AG10803 (cell line): ENCODE measurements at regions not wholly inside any gene's neighbourhood (a gene's known extent, or its start where the extent isn't known, plus 50 kb on each side); places are given as distances from the start of the nearest gene placed in this dataset.

Experiments used
- DNase-seq: peaks from one replicate; pipeline ENCODE4 v3.0.0; 2010; ENCODE audit warnings: low read depth
- H3K4me3 ChIP-seq: 2 replicates; pipeline ENCODE4 v1.5.1; 2011; ENCODE audit warnings: mild to moderate bottlenecking, low read length, control low read depth
- TF ChIP-seq, protein P1 (sequence below): conservative IDR thresholded peaks from 2 replicates; pipeline ENCODE4 v1.5.1; 2011; ENCODE audit warnings: mild to moderate bottlenecking, low read length, control low read depth, inconsistent platforms

DNA sequence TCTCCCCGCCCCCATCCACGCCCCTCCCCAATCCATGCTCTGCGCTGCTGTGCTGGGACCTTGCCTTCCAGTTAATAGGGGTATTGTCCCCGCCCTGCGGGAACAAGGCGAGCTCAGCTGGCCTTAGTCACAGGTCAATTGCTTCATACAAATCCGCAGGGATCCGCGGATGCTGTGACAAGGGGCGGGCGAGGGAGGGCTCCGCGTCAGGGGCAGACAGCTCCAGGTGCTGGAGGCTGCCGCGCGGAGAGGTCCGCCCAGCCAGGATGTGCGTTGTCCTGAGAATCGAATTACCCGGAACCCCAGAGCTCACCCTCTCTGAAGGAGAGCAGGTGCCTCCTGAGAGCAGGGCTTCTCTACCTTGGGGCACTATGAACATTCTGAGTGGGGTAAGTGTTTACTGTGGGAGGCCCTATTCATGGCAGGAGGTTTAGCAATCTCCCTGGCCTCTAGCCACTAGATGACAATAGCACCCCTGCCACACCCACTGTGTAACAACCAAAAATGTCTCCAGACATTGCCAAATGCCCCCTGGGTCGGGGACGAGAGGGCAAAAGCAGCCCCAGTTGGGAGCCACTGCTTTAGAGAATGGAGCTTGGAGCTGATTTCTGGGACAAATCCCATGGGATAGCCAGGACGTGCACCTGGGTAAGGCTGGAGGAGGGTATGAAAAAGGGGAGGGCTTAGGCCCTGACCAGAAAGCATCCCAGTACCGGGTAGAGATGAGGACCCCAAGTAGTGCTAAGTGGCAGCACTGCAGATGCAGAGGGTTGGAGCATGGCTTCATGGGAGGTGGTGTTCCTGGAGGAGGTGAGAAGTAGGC lies 138.2 kb downstream of the CYLD start:
- TF ChIP-seq, protein P1, sequence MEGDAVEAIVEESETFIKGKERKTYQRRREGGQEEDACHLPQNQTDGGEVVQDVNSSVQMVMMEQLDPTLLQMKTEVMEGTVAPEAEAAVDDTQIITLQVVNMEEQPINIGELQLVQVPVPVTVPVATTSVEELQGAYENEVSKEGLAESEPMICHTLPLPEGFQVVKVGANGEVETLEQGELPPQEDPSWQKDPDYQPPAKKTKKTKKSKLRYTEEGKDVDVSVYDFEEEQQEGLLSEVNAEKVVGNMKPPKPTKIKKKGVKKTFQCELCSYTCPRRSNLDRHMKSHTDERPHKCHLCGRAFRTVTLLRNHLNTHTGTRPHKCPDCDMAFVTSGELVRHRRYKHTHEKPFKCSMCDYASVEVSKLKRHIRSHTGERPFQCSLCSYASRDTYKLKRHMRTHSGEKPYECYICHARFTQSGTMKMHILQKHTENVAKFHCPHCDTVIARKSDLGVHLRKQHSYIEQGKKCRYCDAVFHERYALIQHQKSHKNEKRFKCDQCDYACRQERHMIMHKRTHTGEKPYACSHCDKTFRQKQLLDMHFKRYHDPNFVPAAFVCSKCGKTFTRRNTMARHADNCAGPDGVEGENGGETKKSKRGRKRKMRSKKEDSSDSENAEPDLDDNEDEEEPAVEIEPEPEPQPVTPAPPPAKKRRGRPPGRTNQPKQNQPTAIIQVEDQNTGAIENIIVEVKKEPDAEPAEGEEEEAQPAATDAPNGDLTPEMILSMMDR: no peak
- no peak overlapping the region for H3K4me3 ChIP-seq
- DNase-seq: no peak

DNA sequence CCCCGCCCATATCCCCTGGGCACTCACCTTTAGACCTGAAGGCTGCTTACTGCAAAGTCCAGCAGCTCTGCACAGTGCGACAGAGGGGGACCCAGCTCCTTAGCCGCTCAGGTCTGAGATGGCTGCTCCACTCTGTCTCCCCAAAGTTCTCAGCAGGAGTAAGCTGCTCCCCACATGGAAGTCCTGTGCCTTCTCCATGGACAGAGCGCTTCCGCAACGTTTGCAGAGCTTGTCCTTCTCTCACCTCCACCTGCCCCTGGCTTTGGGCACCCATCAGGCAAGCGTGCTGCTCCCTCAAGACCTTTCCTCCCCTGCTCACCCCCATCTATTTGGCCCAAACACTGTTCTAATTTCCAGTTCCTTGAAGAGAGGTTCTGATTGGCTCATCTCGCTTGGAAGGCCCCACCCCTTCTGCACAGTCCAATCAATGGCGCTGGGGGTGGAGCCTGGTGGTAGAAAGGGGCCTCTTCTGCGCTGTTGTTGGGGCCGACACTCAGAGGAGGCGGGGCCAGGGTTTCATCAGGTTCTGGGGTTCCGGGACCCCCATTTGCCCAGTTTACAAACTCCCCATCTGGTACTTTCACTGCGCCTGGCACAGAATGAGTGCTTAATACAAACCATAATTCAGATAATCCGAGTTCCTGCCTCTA lies 137.2 kb downstream of the CYLD start:
- TF ChIP-seq, protein P1: no peak
- H3K4me3 ChIP-seq: no peak overlapping the region
- DNase-seq: no peak

DNA sequence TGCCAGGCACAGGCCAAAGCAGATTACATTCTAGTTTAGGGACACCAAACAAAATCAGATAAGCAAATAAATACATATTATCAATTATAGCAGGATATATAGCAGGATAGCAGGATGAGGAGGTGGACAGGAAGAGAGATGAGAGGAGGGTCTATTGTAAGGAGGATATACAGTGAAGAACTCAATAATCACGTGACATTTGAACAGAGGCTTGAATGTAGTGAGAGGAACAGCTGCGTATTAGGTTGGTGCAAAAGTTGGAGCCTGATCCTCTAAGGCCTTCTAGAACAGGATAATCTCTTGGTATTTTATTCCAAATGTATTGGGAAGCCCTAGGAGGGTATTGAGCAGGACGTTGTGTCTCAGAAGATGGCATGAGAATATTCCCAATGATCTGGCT lies 136.7 kb downstream of the CYLD start:
- no peak overlapping the region for H3K4me3 ChIP-seq
- TF ChIP-seq, protein P1: no peak
- DNase-seq: no peak

DNA sequence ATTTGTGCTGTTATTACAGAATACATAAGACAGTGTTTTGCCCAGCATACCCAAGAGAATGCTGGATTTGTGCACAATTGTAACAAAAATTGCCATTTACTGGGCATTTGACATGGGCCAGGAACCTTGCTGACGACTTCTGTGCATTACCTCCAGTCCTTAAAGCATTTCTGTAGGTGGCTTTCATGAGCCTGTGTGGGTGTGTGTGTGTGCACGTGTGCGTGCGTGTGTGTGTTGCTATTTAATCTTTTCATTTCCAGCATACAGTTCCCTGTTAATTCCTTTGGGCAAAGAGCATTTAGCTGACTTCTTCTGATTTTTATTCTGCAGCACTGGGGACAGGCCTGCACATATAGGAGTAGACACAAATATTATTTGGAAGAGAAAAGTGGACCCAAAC lies 134.4 kb downstream of the CYLD start:
- H3K4me3 ChIP-seq: no peak overlapping the region
- no peak for DNase-seq
- TF ChIP-seq, protein P1: no peak

DNA sequence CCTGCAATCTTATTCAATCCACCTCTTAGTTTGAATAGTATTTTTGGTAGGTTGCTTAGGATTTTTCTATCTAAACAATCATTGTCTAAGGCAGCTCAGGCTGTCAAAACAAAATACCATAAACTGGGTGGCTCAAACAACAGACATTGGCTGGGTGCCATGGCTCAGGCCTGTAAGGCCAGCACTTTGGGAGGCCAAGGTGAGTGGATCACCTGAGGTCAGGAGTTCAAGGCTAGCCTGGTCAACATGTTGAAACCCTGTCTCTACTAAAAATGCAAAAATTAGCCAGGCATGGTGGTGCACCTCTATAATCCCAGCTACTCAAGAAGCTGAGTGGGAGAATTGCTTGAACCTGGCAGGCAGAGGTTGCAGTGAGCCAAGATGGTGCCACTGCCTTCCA lies 126.7 kb downstream of the CYLD start:
- DNase-seq: no peak
- TF ChIP-seq, protein P1: no peak
- no peak overlapping the region for H3K4me3 ChIP-seq

DNA sequence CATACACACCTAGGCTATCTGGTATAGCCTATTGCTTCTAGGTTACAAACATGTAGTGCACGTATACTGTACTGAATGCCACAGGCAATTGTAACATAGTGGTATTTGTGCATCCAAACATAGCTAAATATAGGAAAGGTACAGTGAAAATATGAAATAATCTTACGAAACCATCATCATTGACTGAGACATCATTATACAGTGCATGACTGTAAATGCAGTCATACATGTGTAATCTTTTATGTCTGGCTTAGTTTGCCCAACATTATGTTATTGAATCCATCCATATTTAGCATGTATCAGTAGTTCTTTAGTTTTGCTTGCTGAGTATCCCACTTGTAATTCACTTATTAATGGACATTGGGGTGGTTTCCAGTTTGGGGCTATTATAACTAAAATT lies 124.9 kb downstream of the CYLD start:
- TF ChIP-seq, protein P1: no peak

DNA sequence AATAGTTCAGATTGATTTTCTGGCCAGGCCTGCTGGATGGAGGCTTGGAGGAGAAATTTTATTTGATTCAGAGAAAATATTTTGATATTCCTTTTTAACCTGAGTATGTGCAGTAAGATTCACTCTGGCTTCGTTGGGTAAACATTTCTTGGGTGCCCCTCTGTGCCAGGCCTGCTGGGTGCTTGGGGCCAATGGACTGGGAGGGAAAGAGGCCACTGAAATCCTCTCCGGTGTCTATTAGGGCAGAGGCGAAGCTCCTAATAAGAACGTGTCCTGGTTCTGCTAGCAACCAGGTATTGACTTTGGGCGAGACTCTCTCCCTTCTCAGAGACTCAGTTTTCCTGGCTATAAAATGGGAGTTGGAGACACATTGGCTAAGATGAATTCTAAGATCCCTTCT lies 122.5 kb downstream of the CYLD start:
- TF ChIP-seq, protein P1: no peak
- DNase-seq: no peak
- H3K4me3 ChIP-seq: no peak overlapping the region

More for the DNA sequence above, 124.9 kb downstream of the CYLD start:
- no peak overlapping the region for H3K4me3 ChIP-seq
- DNase-seq: no peak
